COLO668 (cell line): ENCODE measurements at regions not wholly inside any gene's neighbourhood (a gene's known extent, or its start where the extent isn't known, plus 50 kb on each side); places are given as distances from the start of the nearest gene placed in this dataset.

Experiments used
- DNase-seq: peaks from one replicate; lab custom pipeline; 2025; ENCODE audit not compliant: unreplicated experiment; lab: John Stamatoyannopoulos, UW

DNA sequence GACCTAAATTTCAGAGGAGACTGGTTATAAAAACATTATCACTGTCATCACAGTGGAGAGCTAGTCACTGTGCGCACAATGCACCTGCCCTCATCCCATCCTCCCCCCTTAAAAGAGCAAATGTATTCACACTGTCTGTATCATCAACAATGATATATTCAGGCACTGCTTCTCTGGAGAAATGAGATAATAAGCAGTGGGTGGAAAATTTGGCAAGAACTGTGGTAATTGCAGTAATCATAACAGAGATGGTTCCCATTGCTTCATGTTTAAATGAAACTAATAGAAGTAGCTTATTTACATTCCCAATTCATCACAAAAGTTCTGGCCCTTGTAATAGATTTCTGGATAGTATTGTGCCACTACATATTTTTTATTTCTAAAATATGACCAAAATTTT, 867.4 kb upstream of the ADGRL2 start:
- DNase-seq, result no peak

DNA sequence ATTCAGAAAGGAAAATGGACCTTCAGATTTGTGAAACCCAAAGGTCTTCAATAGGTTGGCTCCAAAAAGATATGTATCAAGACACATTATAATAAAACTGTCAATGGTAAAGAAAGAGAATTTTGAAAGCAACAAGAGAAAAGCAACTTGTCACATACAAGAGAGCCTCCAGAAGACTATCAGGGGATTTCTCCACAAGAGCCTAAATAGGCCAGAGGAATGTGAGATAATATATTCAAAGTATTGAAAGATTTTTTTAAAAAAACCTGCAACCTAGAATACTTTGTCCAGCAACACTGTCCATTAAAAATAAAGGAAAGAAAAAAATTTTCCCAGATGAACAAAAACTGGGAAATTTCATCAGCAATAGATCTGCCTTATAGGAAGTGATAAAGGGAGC, 869.6 kb upstream of the ADGRL2 start:
- no peak for DNase-seq

DNA sequence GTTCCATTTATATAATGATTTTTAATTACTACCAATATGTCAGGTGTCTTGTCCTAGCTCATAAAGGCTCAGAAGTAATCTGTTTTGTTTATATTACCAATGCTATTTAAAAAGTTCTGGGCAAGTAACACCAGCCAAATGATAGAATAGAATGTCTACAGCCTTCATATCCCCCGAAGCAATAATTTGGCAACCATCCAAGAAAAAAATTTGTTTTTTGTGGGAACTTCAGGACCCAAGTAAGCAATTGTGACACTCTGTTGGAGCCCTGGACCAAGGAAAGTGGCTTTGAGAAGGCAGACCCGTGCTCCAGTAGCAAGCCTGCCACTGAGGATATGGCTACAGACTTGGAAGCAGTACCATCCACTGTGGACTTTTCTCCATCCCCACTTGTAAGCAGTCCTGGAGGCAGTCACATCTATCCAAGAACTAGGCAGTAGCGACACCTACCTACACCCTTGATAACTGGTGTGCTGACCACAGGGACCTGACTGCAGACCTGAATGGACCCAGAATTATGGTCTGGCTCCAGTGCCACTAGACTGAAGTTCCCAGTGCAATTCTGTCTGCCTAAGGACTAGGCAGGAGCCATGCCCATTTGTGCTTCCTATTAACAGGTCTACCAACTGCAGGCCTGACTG, 870.7 kb upstream of the ADGRL2 start:
- DNase-seq, result no peak

GRCh38 chr1:80926531-80926930, 874.2 kb upstream of the ADGRL2 start:
- no peak for DNase-seq

DNA sequence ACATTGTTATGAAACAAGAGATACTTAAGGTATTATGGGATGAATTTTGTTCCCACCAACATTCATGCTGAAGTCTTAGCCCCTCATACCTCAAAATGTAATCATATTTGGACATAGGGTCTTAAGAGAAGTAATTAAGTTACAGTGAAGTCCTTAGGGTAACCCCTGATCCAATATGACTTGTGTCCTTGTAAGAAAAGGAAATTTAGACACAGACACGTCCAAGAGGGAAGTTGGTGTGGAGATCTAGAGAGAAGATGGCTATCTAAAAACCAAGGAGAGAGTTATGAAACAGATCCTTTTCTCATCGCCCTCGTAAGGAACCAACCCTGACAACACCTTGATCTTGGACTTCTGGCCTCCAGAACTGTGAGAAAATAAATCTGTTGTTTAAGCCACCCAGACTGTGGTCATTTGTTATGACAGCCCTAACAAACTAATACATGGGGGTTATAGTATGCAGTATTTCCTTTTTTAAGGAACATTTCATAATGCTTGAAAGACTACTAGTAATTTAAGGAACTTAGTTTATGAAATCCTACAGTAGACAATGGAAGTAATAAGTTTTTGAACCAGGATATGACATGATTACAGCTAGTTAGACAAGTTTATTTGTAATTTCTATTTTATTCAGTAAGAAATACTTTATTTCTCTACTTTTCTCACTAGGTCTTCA, 875.5 kb upstream of the ADGRL2 start:
- DNase-seq, result no peak

GRCh38 chr1:80924290-80924689, 876.4 kb upstream of the ADGRL2 start:
- DNase-seq, result no peak

- no peak for DNase-seq
These were observed 877.8 kb upstream of the ADGRL2 start for GRCh38 chr1:80922906-80923305.

DNA sequence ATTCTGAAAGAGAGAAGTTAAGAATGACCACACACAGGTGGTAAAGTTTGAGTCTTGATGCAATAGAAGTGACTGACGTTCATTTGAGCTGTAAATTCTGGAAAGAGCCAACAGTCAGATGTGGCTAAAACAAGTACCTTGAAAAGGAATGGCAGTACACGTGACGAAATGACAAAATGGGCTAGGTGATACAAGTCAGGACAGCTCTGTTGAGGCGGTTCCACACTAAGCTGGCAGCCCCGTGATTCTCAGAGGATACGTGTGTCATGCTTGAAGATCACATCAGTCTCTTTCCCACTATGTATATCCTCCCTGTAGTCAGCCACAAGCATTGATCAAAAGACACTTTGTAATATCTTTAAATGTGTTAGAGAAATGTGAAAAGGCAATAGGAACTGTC, 881.3 kb upstream of the ADGRL2 start:
- DNase-seq, result no peak

DNA sequence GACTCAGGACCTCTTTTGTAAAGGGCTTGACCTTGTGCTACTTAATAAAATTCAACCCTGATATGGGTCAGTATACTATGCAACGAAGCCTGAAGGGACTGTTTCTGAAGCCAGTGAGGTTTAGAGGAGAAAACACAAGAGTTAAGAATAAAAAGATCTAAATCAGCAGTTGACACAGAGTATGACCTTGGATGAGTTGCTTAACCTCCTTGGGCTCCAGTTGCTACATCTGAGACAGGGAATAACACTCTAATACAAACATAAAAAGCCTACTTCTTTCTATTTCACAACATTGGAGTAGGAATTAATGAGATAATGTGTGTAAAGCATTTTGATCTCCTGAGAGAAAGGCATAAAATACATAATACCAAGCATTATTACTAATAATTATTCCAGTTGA, 882.4 kb upstream of the ADGRL2 start:
- DNase-seq, result no peak

DNA sequence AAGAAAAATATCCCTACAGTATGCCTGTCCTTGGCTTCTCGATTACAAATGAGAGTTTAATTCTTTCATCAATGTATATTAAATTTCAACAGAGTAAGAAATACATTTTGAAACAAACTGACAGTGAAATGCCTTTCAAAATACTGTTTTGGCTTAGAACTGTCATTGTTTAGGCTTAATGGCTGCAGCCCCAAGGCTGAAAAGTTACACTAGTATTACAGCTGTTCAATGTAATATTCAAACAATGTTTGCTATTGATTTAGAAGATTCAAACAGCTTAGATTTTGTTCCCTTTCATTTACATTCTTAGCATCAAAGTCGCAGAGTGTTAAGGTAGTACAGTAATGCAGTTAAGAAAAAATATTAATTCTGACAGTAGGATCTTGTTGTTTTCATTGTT, 882.9 kb upstream of the ADGRL2 start:
- no peak for DNase-seq

DNA sequence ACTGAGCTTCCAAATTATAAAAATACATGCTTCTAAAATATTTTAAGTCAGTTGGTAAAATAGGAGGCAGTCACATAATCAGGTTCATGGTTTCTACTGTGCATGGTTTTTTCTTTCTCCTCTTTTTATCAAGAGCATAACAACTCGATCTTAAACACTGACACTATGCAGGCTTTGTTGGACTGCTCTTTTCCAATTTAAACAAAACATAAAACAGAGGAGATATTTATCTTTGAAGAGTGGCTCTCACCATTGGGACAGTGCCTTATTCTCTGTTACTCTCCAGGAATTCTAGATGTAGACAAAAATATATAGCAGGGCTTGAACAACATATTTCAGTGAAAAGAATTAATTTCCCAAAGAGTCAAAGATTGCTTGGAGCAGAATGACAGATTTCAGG, 883.5 kb upstream of the ADGRL2 start:
- DNase-seq, result no peak

- DNase-seq, result no peak
These were observed 885.2 kb upstream of the ADGRL2 start for GRCh38 chr1:80915491-80915890.

DNA sequence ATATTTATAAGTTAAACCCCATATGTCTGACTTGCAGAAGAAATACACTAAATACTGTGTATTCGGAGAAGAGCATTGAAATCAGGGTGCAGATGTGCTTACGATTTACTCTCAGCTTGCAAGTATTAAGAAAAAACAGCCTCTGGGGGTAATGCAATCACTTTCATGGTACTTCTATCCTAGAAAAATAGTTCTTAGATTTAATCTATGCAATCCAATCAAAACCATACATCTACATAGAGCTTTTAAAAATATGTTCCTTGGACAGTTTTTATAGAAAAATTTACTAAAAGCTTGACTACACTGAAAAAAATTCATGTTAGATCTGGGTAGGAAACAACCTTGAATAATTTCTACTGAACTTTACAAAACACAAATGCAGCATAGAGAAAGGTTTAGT, 890.3 kb upstream of the ADGRL2 start:
- DNase-seq, result no peak

GRCh38 chr1:80909172-80909784, 891.5 kb upstream of the ADGRL2 start:
- DNase-seq, result no peak

- no peak for DNase-seq
These were observed 903.9 kb upstream of the ADGRL2 start for GRCh38 chr1:80896781-80897356.

GRCh38 chr1:80894921-80895320, 905.8 kb upstream of the ADGRL2 start:
- DNase-seq, result no peak

GRCh38 chr1:80893115-80893514, 907.6 kb upstream of the ADGRL2 start:
- no peak for DNase-seq

GRCh38 chr1:80892539-80892938, 908.2 kb upstream of the ADGRL2 start:
- no peak for DNase-seq

DNA sequence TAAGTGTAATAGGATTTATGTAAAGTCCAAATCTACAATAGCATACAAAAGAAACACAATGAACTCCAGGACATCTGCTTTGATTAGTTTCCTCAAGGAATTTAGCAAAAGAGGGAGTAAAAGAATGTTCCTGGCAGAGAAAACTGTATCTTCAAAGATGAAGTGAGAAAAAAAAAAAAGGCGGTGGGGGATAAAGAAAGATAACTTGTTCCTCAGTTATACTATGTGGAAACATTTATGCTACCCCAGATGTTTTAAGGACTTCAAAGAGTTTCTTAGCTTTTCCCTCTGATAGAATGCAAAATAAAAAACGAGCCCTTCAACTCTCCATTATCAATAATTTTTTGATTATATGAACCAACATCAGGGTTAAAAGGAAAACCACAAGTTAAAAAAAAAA, 908.9 kb upstream of the ADGRL2 start:
- DNase-seq, result no peak

GRCh38 chr1:80882553-80882952, 918.2 kb upstream of the ADGRL2 start:
- DNase-seq, result no peak

- no peak for DNase-seq
These were observed 922.4 kb upstream of the ADGRL2 start for GRCh38 chr1:80878343-80878742.

DNA sequence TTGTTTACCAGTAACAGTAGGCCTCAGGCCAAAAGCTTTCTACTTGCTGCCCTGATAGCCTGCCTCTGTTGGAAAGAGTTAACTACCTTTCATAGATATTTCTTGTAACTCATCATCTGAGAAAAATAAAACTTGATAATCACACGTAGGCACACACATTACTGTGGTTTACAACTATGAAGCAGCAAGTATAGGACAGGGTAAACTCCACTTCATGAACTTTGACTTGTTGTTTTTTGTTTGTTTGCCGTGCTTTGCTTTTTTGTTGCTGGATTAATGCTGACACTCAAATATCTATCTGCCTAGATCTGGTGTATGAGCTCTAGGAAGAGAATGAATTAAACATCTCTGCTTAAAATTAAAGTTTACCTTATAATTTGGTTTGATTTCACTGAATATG, 924.7 kb upstream of the ADGRL2 start:
- no peak for DNase-seq
